K562 (cell line): ENCODE measurements at regions not wholly inside any gene's neighbourhood (a gene's known extent, or its start where the extent isn't known, plus 50 kb on each side); places are given as distances from the start of the nearest gene placed in this dataset.

ENCODE experiments used
- ATAC-seq: fragments of 200-7000 bp; cut with Tn5 transposase; 3 replicates; pipeline ENCODE4 v1.9.1; 2020; ENCODE audit warnings: moderate library complexity
- BruUV-seq: library from RNA; stranded (reverse); fragments of 400-500 nt; replicated peaks from 2 replicates; lab custom pipeline; 2021; lab: Mats Ljungman, UMichigan
- CTCF ChIA-PET: fragments of 300-600 bp; formaldehyde crosslinking; extraction: SDS; loops from one replicate; lab custom pipeline; 2021; ENCODE audit warnings: low intra/inter-chr PET ratio; lab: Yijun Ruan, JAX
- POLR2A ChIA-PET: fragments of 300-600, 350-650 bp; sonication (Branson Sonifier 250); formaldehyde crosslinking; extraction: SDS; loops from one replicate; lab custom pipeline; 2021; ENCODE audit warnings: antibody characterized with exemption, inconsistent platforms; lab: Yijun Ruan, JAX
- DNase-seq, 4 experiments: peaks; one replicate each; pipeline versions ENCODE4 v3.0.0 to v3.0.0-alpha.2; 2011 to 2018; ENCODE audit warnings: low spot score in 3 of 4, mixed read lengths in 3 of 4; ENCODE audit errors: extremely low read depth in 1 of 4
- FAIRE-seq: peaks from 2 replicates; lab custom pipeline; 2011; peaks lifted over from hg19 to GRCh38; lab: Jason Lieb, UNC
- H2AFZ ChIP-seq: 2 replicates; pipeline ENCODE4 v1.6.0; 2011; ENCODE audit warnings: low read depth, low read length, control low read depth, inconsistent platforms
- H3K27ac ChIP-seq: fragments of 200-600 bp; 3 replicates; pipeline ENCODE4 v1.8.0; 2011; ENCODE audit warnings: low read depth, mild to moderate bottlenecking, control low read depth, inconsistent platforms, low read length, moderate library complexity, mixed read lengths; ENCODE audit errors: extremely low read depth
- H3K27me3 ChIP-seq, 2 experiments: fragments of 300-600 bp in 1 of 2; 2 replicates in 1 of 2; 3 replicates in 1 of 2; pipeline versions ENCODE4 v1.6.0 to v1.8.0; 2011; ENCODE audit warnings: inconsistent platforms in 2 of 2, low read length in 2 of 2, mild to moderate bottlenecking in 1 of 2, mixed read lengths in 1 of 2, moderate library complexity in 1 of 2; ENCODE audit not compliant: control insufficient read depth in 2 of 2, insufficient read depth in 2 of 2
- H3K36me3 ChIP-seq: fragments of 300-600 bp; 3 replicates; pipeline ENCODE4 v1.8.0; 2011; ENCODE audit warnings: mild to moderate bottlenecking, low read length, inconsistent platforms; ENCODE audit not compliant: control insufficient read depth, insufficient read depth
- H3K4me1 ChIP-seq, 2 experiments: fragments of 200-600 bp in 1 of 2; replicated peaks in 1 of 2; 2 replicates in 1 of 2; 3 replicates in 1 of 2; pipeline versions ENCODE4 v1.5.1 to v1.8.0; 2011; ENCODE audit warnings: inconsistent platforms in 2 of 2, low read length in 2 of 2, mild to moderate bottlenecking in 1 of 2, mixed read lengths in 1 of 2, moderate library complexity in 1 of 2; ENCODE audit not compliant: control insufficient read depth in 2 of 2, insufficient read depth in 2 of 2
- H3K4me2 ChIP-seq: 2 replicates; pipeline ENCODE4 v1.6.1; 2011; ENCODE audit warnings: low read length, control low read depth, inconsistent platforms, mixed read lengths; ENCODE audit not compliant: insufficient read depth
- H3K4me3 ChIP-seq: fragments of 200-600 bp; sonication (generic), shearing (Covaris generic); 2 replicates; pipeline ENCODE4 v1.5.1; 2016; ENCODE audit warnings: control low read depth, inconsistent platforms
- H3K79me2 ChIP-seq: fragments of 200-600 bp; 3 replicates; pipeline ENCODE4 v1.8.0; 2011; ENCODE audit warnings: low read length, inconsistent platforms; ENCODE audit not compliant: control insufficient read depth, insufficient read depth
- H3K9ac ChIP-seq, 2 experiments: 2 replicates each; pipeline versions ENCODE4 v1.6.0 to v1.6.1; 2011; ENCODE audit warnings: low read depth in 2 of 2, low read length in 2 of 2, control low read depth in 1 of 2, inconsistent platforms in 1 of 2, mild to moderate bottlenecking in 1 of 2, mixed read lengths in 1 of 2; ENCODE audit not compliant: insufficient read depth in 1 of 2
- H3K9me1 ChIP-seq: one replicate; pipeline ENCODE4 v1.6.0; 2011; ENCODE audit warnings: inconsistent platforms, mild to moderate bottlenecking, low read length, moderate library complexity; ENCODE audit not compliant: control insufficient read depth, insufficient read depth
- H3K9me3 ChIP-seq: replicated peaks from 2 replicates; pipeline ENCODE4 v1.5.1; 2011; ENCODE audit warnings: low read depth, low read length, inconsistent platforms; ENCODE audit not compliant: control insufficient read depth, insufficient read depth
- H4K20me1 ChIP-seq: replicated peaks from 2 replicates; pipeline ENCODE4 v1.6.1; 2011; ENCODE audit warnings: low read length, inconsistent platforms, mixed read lengths; ENCODE audit not compliant: control insufficient read depth, insufficient read depth
- BHLHE40 ChIP-seq: IDR thresholded peaks from 2 replicates; pipeline ENCODE4 v1.6.1; 2011; ENCODE audit warnings: low read length, improper control_type of control experiment
- FOSL1 ChIP-seq: fragments of 200-800 bp; sonication (Bioruptor generic); conservative IDR thresholded peaks from 2 replicates; pipeline ENCODE4 v1.6.1; 2016; ENCODE audit warnings: missing genetic modification characterization, missing compliant biosample characterization
- HLTF ChIP-seq: fragments of 450-650 bp; IDR thresholded peaks from 2 replicates; pipeline ENCODE4 v1.6.1; 2016
- MYBL2 ChIP-seq, 2 experiments: fragments of 450-650 bp in 1 of 2; sonication (generic) in 1 of 2; formaldehyde crosslinking in 1 of 2; IDR thresholded peaks; 2 replicates each; pipeline versions ENCODE4 v1.6.1 to v1.8.1; 2017 to 2022; ENCODE audit warnings: borderline replicate concordance in 1 of 2, inconsistent platforms in 1 of 2, low read depth in 1 of 2, mild to moderate bottlenecking in 1 of 2, missing genetic modification reagents in 1 of 2, moderate library complexity in 1 of 2
- NCOA2 ChIP-seq, 2 experiments: fragments of 450-650 bp; IDR thresholded peaks; 2 replicates each; pipeline ENCODE4 v1.6.1; 2018; ENCODE audit warnings: mild to moderate bottlenecking in 2 of 2, moderate library complexity in 1 of 2; ENCODE audit not compliant: partially characterized antibody in 2 of 2
- RAD51 ChIP-seq: fragments of 450-650 bp; IDR thresholded peaks from 2 replicates; pipeline ENCODE4 v1.7.1; 2016; ENCODE audit warnings: low read depth, mild to moderate bottlenecking, borderline replicate concordance
- TOE1 ChIP-seq, 2 experiments: fragments of 450-650 bp in 1 of 2; sonication (generic) in 1 of 2; formaldehyde crosslinking in 1 of 2; IDR thresholded peaks; 2 replicates each; pipeline versions ENCODE4 v1.7.1 to v1.8.0; 2016 to 2022; ENCODE audit warnings: borderline replicate concordance in 2 of 2, mild to moderate bottlenecking in 2 of 2, antibody characterized with exemption in 1 of 2, inconsistent platforms in 1 of 2, low read depth in 1 of 2, missing genetic modification reagents in 1 of 2, moderate library complexity in 1 of 2
- U2AF2 ChIP-seq: fragments of 200-400 bp; formaldehyde crosslinking; optimal IDR thresholded peaks from 2 replicates; pipeline ENCODE3; 2017; ENCODE audit warnings: low read depth, mild to moderate bottlenecking, low read length
- USF1 ChIP-seq: sonication (generic); formaldehyde crosslinking; IDR thresholded peaks from 2 replicates; pipeline ENCODE4 v1.9.0; 2022; ENCODE audit warnings: mild to moderate bottlenecking, missing genetic modification reagents
- ZNF384 ChIP-seq: IDR thresholded peaks from 2 replicates; pipeline ENCODE4 v1.6.1; 2012; ENCODE audit warnings: low read depth, low read length, improper control_type of control experiment
- ZNF695 ChIP-seq: fragments of 450-650 bp; formaldehyde crosslinking; IDR thresholded peaks from 2 replicates; pipeline ENCODE4 v1.4.0; 2020; ENCODE audit warnings: mild to moderate bottlenecking, moderate library complexity
- WGBS: fragments of 100-300 bp; shearing (Covaris generic); methylation state at CpG from one replicate; pipeline ENCODE4 v1.1.6; 2016; ENCODE audit warnings: low coverage, mixed read lengths; ENCODE audit not compliant: insufficient coverage; ENCODE audit errors: missing lambda C conversion rate; 5-methylcytosine and 5-hydroxymethylcytosine counted together
- in situ Hi-C: fragments of 300-500 bp; cut with MboI; formaldehyde crosslinking; loops from 4 replicates; pipeline ENCODE4 v1.15.0; 2018; ENCODE audit warnings: inconsistent platforms, mixed read lengths
- intact Hi-C: fragments of 100-400 bp; cut with micrococcal nuclease; formaldehyde crosslinking; loops from 2 replicates; pipeline ENCODE4 v1.14.2; 2022
- TF ChIP-seq, protein P1 (sequence below): fragments of 450-650 bp; formaldehyde crosslinking; IDR thresholded peaks from 2 replicates; pipeline ENCODE4 v1.4.0; 2020; ENCODE audit warnings: mild to moderate bottlenecking, mixed read lengths

DNA sequence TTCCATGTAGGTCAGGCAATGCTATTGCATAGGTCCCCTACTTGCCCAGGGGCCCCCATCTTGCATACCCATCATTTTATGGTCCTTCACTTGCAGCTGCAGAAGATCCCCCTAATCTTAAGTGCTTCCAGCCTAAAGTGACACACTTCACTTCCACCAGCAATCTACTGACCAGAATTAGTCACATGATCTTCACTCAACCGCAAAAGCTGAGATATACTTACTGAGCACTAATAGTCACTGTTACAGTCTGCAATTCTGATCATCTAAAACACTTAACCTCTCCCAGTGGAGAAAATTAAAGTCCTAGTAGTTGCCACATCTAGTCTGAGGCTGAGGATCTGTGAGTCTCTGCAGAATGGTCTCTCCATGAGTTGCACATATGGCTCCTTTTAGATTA is 82.1 kb downstream of the AREG start:
- H4K20me1 ChIP-seq: no peaks in the 10 kb centered on the region
- H3K36me3 ChIP-seq: no peaks in the 10 kb centered on the region
- TF ChIP-seq, protein P1, sequence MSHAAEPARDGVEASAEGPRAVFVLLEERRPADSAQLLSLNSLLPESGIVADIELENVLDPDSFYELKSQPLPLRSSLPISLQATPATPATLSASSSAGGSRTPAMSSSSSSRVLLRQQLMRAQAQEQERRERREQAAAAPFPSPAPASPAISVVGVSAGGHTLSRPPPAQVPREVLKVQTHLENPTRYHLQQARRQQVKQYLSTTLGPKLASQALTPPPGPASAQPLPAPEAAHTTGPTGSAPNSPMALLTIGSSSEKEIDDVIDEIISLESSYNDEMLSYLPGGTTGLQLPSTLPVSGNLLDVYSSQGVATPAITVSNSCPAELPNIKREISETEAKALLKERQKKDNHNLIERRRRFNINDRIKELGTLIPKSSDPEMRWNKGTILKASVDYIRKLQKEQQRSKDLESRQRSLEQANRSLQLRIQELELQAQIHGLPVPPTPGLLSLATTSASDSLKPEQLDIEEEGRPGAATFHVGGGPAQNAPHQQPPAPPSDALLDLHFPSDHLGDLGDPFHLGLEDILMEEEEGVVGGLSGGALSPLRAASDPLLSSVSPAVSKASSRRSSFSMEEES (CRISPR knock-in tag): peak; percentile 93
- no peak for TF ChIP-seq U2AF2
- no peak for TF ChIP-seq MYBL2 (IDR thresholded peaks at IDR 0.05; ENCODE audit: low read depth)
- TF ChIP-seq MYBL2 (CRISPR knock-in tag; IDR thresholded peaks at IDR 0.05; ENCODE audit: borderline replicate concordance): no peak
- TF ChIP-seq USF1 (CRISPR knock-in tag): peak; percentile 53; the same call in 1 of the 2 replicates
- TF ChIP-seq TOE1 (IDR thresholded peaks at IDR 0.05; ENCODE audit: borderline replicate concordance): peak; percentile 74; the same call in 1 of the 2 replicates
- TF ChIP-seq TOE1 (CRISPR knock-in tag; IDR thresholded peaks at IDR 0.05; ENCODE audit: borderline replicate concordance, low read depth): no peak
- TF ChIP-seq HLTF: no peak
- TF ChIP-seq RAD51: peak; percentile 48; the same call in 1 of the 2 replicates
- TF ChIP-seq ZNF695: no peak
- TF ChIP-seq FOSL1 (tag): 0 out of 2 replicates have a peak, but pooled peaks have one; percentile 20
- no peak for TF ChIP-seq ZNF384
- 0 out of 2 replicates have a peak, but pooled peaks have one; percentile 14 for TF ChIP-seq BHLHE40
- TF ChIP-seq NCOA2 (IDR thresholded peaks at IDR 0.05; ENCODE audit: partially characterized antibody in 2 of 2): no peak
- peak overlapping the region; percentile 62; the same call in 1 of the 2 replicates for H2AFZ ChIP-seq
- H3K9me1 ChIP-seq: no peaks in the 10 kb centered on the region
- no peak for DNase-seq
- H3K9me3 ChIP-seq: no peaks in the 10 kb centered on the region
- peaks cover 0 to 5% of the 10 kb centered on the region in 2 experiments; a peak in 1 of 5 replicates for H3K4me1 ChIP-seq
- POLR2A ChIA-PET: no interaction called here
- in situ Hi-C loops (no loop called here), intact Hi-C loops (no loop called here)
- no peak for FAIRE-seq
- WGBS: 14% methylated on average over 1 of the region's 1 CpG
- CTCF ChIA-PET: no interaction called here
- no peak overlapping the region for H3K27ac ChIP-seq
- no peaks in the 10 kb centered on the region for H3K79me2 ChIP-seq
- H3K4me2 ChIP-seq: no peak overlapping the region
- no peak overlapping the region for H3K4me3 ChIP-seq
- H3K9ac ChIP-seq: no peak overlapping the region
- ATAC-seq: no peak
- no peaks in the 10 kb centered on the region for H3K27me3 ChIP-seq
- no TSS peak for BruUV-seq
